Gastrocnemius medialis (tissue), 4 donors: ENCODE measurements at regions not wholly inside any gene's neighbourhood (a gene's known extent, or its start where the extent isn't known, plus 50 kb on each side); places are given as distances from the start of the nearest gene placed in this dataset.
"Not testable (repeated sequence)": the region's sequence is repeated elsewhere in the genome, so short reads cannot be mapped to it uniquely, and the experiment has no call there.

Source experiments
- POLR2A ChIP-seq, 2 donors: fragments of 450-650 bp; IDR thresholded peaks; one replicate each; pipeline ENCODE4 v1.6.1; 2017; ENCODE audit warnings: antibody characterized with exemption in 2 of 2, mild to moderate bottlenecking in 2 of 2, moderate library complexity in 2 of 2
- TF ChIP-seq, protein P1 (sequence below), 5 experiments: fragments of 450-650 bp in 3 of 5; fragments of 200-600 bp in 2 of 5; sonication (generic) in 2 of 5; IDR thresholded peaks in 4 of 5; conservative IDR thresholded peaks in 1 of 5; 1 replicate in 4 of 5; 2 replicates in 1 of 5; pipeline ENCODE4 v1.5.1; 2016 to 2019; ENCODE audit warnings: antibody characterized with exemption in 5 of 5, mild to moderate bottlenecking in 3 of 5, moderate library complexity in 3 of 5

DNA sequence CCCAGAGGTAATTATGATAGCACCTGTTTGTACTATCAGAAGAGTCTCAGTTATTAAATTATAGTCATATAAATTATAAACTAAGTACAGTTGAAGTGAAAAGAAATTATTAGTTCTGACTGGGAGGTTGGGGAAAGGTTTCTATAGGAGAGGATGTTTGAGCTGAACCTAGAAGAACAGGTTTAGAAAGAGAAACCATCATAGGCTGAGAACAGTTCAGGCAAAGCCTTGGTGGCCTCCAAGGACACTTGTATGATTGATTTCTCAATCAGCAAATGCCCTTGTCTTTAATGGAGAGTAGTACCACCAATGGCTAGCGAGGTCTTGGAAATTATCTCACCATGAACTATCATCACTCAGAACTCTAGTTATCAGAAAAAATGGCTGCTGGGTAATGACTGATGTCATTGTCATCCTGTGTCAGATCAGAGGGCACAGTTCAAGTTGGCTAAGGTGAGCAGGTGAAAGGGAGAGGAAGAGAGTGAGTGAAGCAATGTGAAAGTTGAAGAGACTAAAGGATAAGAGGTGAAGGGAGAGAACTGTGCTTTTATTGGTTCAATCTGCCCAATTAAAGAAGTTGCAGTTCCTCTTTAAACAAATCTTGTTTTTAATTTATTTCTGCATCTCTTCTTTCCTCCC lies 105.8 kb upstream of the NBPF8 start:
- TF ChIP-seq, protein P1, sequence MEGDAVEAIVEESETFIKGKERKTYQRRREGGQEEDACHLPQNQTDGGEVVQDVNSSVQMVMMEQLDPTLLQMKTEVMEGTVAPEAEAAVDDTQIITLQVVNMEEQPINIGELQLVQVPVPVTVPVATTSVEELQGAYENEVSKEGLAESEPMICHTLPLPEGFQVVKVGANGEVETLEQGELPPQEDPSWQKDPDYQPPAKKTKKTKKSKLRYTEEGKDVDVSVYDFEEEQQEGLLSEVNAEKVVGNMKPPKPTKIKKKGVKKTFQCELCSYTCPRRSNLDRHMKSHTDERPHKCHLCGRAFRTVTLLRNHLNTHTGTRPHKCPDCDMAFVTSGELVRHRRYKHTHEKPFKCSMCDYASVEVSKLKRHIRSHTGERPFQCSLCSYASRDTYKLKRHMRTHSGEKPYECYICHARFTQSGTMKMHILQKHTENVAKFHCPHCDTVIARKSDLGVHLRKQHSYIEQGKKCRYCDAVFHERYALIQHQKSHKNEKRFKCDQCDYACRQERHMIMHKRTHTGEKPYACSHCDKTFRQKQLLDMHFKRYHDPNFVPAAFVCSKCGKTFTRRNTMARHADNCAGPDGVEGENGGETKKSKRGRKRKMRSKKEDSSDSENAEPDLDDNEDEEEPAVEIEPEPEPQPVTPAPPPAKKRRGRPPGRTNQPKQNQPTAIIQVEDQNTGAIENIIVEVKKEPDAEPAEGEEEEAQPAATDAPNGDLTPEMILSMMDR (IDR thresholded peaks at IDR 0.05 in 4 of 5, conservative IDR thresholded peaks at IDR 0.05 in 1 of 5), result not testable (repeated sequence)
- TF ChIP-seq POLR2A (IDR thresholded peaks at IDR 0.05), result not testable (repeated sequence)
